ENCODE measurements at regions not wholly inside any gene's neighbourhood (a gene's known extent, or its start where the extent isn't known, plus 50 kb on each side); places are given as distances from the start of the nearest gene placed in this dataset.

DNA sequence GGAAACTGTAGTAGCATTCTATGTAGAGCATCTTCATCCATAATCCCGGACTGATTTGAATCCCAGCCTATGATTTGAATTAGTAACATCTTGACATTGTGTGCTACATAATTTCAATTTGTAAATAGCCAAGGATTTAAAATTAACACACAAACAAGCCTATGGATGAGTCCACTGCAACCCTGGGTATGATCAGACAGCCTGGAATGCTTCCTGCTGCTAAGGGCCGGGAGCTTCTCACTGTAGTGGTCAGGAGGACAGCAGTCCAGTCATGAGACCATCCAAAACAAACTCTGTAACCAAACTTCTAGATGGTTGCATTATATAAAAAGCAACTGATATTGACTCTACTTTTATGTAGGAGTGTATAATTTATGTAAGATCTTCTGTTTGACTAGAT lies 539.3 kb downstream of the MTRR start:
- TF ChIP-seq CTCF (conservative IDR thresholded peaks at IDR 0.05; ENCODE audit: low read length) (no peak), EZH2phosphoT487 (IDR thresholded peaks at IDR 0.05; ENCODE audit: borderline replicate concordance, low read depth, low read length) (no peak)
